CD4-positive, alpha-beta T cell (primary cell): ENCODE measurements at regions not wholly inside any gene's neighbourhood (a gene's known extent, or its start where the extent isn't known, plus 50 kb on each side); places are given as distances from the start of the nearest gene placed in this dataset.

Source experiments
- ATAC-seq: fragments of 200-7000 bp; cut with Tn5 transposase; one replicate; pipeline ENCODE4 v1.10.0; 2022; ENCODE audit warnings: mild to moderate bottlenecking; ENCODE audit not compliant: poor library complexity
- CTCF ChIA-PET: fragments of 350-600 bp; sonication (Branson Sonifier 250); formaldehyde crosslinking; loops from one replicate; lab custom pipeline; 2021; ENCODE audit warnings: antibody characterized with exemption, inconsistent platforms; lab: Charles Lee
- POLR2A ChIA-PET: fragments of 350-600 bp; sonication (Branson Sonifier 250); formaldehyde crosslinking; loops from one replicate; lab custom pipeline; 2021; ENCODE audit warnings: antibody characterized with exemption, inconsistent platforms; lab: Charles Lee
- DNase-seq, 14 experiments: peaks; one replicate each; pipeline ENCODE4 v3.0.0-alpha.2; 2013 to 2020; ENCODE audit warnings: mixed read lengths in 2 of 14
- H3K27ac ChIP-seq, 2 donors: one replicate each; pipeline versions ENCODE4 v1.5.1 to v1.7.0; 2013; ENCODE audit warnings: low read length in 2 of 2, low read depth in 1 of 2, mild to moderate bottlenecking in 1 of 2
- H3K27me3 ChIP-seq, 2 experiments: 1 replicate in 1 of 2; 2 replicates in 1 of 2; pipeline versions ENCODE4 v1.6.1 to v1.7.0; 2013; ENCODE audit warnings: low read length in 2 of 2, control low read depth in 1 of 2, mild to moderate bottlenecking in 1 of 2, moderate library complexity in 1 of 2; ENCODE audit not compliant: insufficient read depth in 2 of 2, control insufficient read depth in 1 of 2
- H3K36me3 ChIP-seq: one replicate; pipeline ENCODE4 v1.6.1; 2013; ENCODE audit warnings: low read length, control low read depth; ENCODE audit not compliant: insufficient read depth
- H3K4me1 ChIP-seq: one replicate; pipeline ENCODE4 v1.6.1; 2013; ENCODE audit warnings: low read length, control low read depth; ENCODE audit not compliant: insufficient read depth
- H3K4me3 ChIP-seq: one replicate; pipeline ENCODE4 v1.5.1; 2013; ENCODE audit warnings: mild to moderate bottlenecking, low read length, moderate library complexity
- H3K9me3 ChIP-seq, 2 experiments: 1 replicate in 1 of 2; 2 replicates in 1 of 2; pipeline versions ENCODE4 v1.6.1 to v1.7.0; 2013; ENCODE audit warnings: low read length in 2 of 2, mild to moderate bottlenecking in 2 of 2, control low read depth in 1 of 2, moderate library complexity in 1 of 2; ENCODE audit not compliant: control insufficient read depth in 1 of 2, insufficient read depth in 1 of 2
- H3K27ac Mint-ChIP-seq: one replicate; pipeline ENCODE4 v1.8.0; 2020; ENCODE audit warnings: mixed read lengths
- H3K27me3 Mint-ChIP-seq: one replicate; pipeline ENCODE4 v1.8.0; 2021; ENCODE audit warnings: mixed read lengths
- H3K36me3 Mint-ChIP-seq: one replicate; pipeline ENCODE4 v1.8.0; 2021; ENCODE audit warnings: low read depth, mixed read lengths
- H3K4me1 Mint-ChIP-seq: one replicate; pipeline ENCODE4 v1.8.0; 2021; ENCODE audit warnings: low read depth, mixed read lengths
- H3K4me3 Mint-ChIP-seq: one replicate; pipeline ENCODE4 v1.8.0; 2020; ENCODE audit warnings: mild to moderate bottlenecking, mixed read lengths
- H3K9me3 Mint-ChIP-seq: one replicate; pipeline ENCODE4 v1.8.0; 2020; ENCODE audit warnings: mixed read lengths
- CTCF ChIP-seq: fragments of 200-600 bp; IDR thresholded peaks from one replicate; pipeline ENCODE4 v1.8.0; 2022; ENCODE audit warnings: antibody characterized with exemption, mild to moderate bottlenecking
- intact Hi-C, 2 experiments: fragments of 100-400 bp; cut with DNase I in 1 of 2; cut with micrococcal nuclease in 1 of 2; formaldehyde crosslinking; loops; one replicate each; pipeline versions ENCODE4 v1.15.1 to v1.9.0; 2023 to 2025; cut with DNase I, micrococcal nuclease

- Mint-ChIP-seq H3K4me1 (no peaks in the 10 kb centered on the region), H3K27ac (no peak overlapping the region), H3K4me3 (no peak overlapping the region), H3K27me3 (no peaks in the 10 kb centered on the region), H3K36me3 (no peaks in the 10 kb centered on the region), H3K9me3 (no peaks in the 10 kb centered on the region)
- H3K27me3 ChIP-seq: no peaks in the 10 kb centered on the region
- H3K9me3 ChIP-seq: no peaks in the 10 kb centered on the region
- intact Hi-C loops: no loop called here
- no peak overlapping the region for H3K27ac ChIP-seq
- TF ChIP-seq CTCF: no peak
- CTCF ChIA-PET: no interaction called here
- POLR2A ChIA-PET: no interaction called here
- H3K4me3 ChIP-seq: no peak overlapping the region
- no peaks in the 10 kb centered on the region for H3K36me3 ChIP-seq
- no peak for DNase-seq
- no peaks in the 10 kb centered on the region for H3K4me1 ChIP-seq
- ATAC-seq: no peak
Observed at GRCh38 chr7:34493752-34494151, 164.3 kb upstream of the NPSR1 start.

- Mint-ChIP-seq H3K36me3 (no peaks in the 10 kb centered on the region), H3K27ac (no peak overlapping the region), H3K9me3 (no peaks in the 10 kb centered on the region), H3K4me3 (no peak overlapping the region), H3K4me1 (no peaks in the 10 kb centered on the region), H3K27me3 (no peaks in the 10 kb centered on the region)
- Histone ChIP-seq H3K4me1 (no peaks in the 10 kb centered on the region), H3K27me3 (no peaks in the 10 kb centered on the region), H3K36me3 (no peaks in the 10 kb centered on the region), H3K9me3 (no peaks in the 10 kb centered on the region), H3K4me3 (no peak overlapping the region), H3K27ac (no peak overlapping the region)
- no peak for TF ChIP-seq CTCF
- CTCF ChIA-PET: no interaction called here
- no peak for ATAC-seq
- intact Hi-C loops: no loop called here
- POLR2A ChIA-PET: no interaction called here
- DNase-seq: no peak
Observed at GRCh38 chr7:34497153-34497777, 160.8 kb upstream of the NPSR1 start.

GRCh38 chr7:34501156-34501555 lies 156.9 kb upstream of the NPSR1 start:
- no peaks in the 10 kb centered on the region for H3K9me3 Mint-ChIP-seq
- no peaks in the 10 kb centered on the region for H3K4me1 ChIP-seq
- TF ChIP-seq CTCF: no peak
- intact Hi-C loops: no loop called here
- DNase-seq (no peak), ATAC-seq (no peak)
- no peak overlapping the region for H3K4me3 ChIP-seq
- no peaks in the 10 kb centered on the region for H3K36me3 ChIP-seq
- no peak overlapping the region for H3K27ac Mint-ChIP-seq
- peaks cover 0 to 2% of the 10 kb centered on the region in 2 experiments for H3K9me3 ChIP-seq
- no peaks in the 10 kb centered on the region for H3K4me1 Mint-ChIP-seq
- POLR2A ChIA-PET: no interaction called here
- no peaks in the 10 kb centered on the region for H3K27me3 ChIP-seq
- CTCF ChIA-PET: no interaction called here
- no peak overlapping the region for H3K27ac ChIP-seq
- no peaks in the 10 kb centered on the region for H3K27me3 Mint-ChIP-seq
- no peaks in the 10 kb centered on the region for H3K36me3 Mint-ChIP-seq
- no peak overlapping the region for H3K4me3 Mint-ChIP-seq
